Thyroid gland (tissue), 4 donors: ENCODE measurements at regions not wholly inside any gene's neighbourhood (a gene's known extent, or its start where the extent isn't known, plus 50 kb on each side); places are given as distances from the start of the nearest gene placed in this dataset.

ENCODE experiments used
- POLR2A ChIP-seq, 2 donors: fragments of 450-650 bp; IDR thresholded peaks; one replicate each; pipeline ENCODE4 v1.6.1; 2017; ENCODE audit warnings: antibody characterized with exemption in 2 of 2, mild to moderate bottlenecking in 2 of 2, moderate library complexity in 1 of 2
- TF ChIP-seq, protein P1 (sequence below), 6 experiments: fragments of 200-600 bp in 3 of 6; fragments of 450-650 bp in 3 of 6; sonication (generic) in 3 of 6; IDR thresholded peaks; one replicate each; pipeline ENCODE4 v1.5.1; 2016 to 2019; ENCODE audit warnings: antibody characterized with exemption in 6 of 6, mild to moderate bottlenecking in 2 of 6, inconsistent platforms in 1 of 6, moderate library complexity in 1 of 6

DNA sequence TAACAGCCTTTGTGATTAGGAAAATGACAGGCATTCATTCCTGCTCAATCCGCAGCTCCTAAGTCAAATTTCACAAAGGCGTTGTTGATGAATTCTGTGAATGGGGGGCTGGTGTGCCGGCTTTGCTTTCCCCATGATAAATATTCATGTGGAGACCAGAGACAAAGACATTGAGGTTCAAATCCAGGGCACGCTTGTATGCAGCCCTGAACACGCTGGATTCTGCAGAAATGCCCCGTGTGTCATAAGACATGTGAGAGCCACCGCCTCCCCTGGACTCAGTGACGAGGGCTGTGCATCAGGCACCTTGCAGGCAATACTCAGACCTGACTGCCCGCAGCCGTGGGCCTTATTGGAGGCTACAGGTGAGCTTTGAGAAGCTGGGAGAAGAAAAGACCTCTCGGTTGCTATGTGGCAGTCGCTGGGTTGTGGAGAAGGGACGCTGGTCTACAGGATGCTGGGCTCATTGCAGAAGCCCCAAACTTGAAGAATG is 906.2 kb downstream of the BRD1 start:
- TF ChIP-seq, protein P1, sequence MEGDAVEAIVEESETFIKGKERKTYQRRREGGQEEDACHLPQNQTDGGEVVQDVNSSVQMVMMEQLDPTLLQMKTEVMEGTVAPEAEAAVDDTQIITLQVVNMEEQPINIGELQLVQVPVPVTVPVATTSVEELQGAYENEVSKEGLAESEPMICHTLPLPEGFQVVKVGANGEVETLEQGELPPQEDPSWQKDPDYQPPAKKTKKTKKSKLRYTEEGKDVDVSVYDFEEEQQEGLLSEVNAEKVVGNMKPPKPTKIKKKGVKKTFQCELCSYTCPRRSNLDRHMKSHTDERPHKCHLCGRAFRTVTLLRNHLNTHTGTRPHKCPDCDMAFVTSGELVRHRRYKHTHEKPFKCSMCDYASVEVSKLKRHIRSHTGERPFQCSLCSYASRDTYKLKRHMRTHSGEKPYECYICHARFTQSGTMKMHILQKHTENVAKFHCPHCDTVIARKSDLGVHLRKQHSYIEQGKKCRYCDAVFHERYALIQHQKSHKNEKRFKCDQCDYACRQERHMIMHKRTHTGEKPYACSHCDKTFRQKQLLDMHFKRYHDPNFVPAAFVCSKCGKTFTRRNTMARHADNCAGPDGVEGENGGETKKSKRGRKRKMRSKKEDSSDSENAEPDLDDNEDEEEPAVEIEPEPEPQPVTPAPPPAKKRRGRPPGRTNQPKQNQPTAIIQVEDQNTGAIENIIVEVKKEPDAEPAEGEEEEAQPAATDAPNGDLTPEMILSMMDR (IDR thresholded peaks at IDR 0.05) = no peak
- no peak for TF ChIP-seq POLR2A (IDR thresholded peaks at IDR 0.05)
